Stromal cell of bone marrow (primary cell): ENCODE measurements at regions not wholly inside any gene's neighbourhood (a gene's known extent, or its start where the extent isn't known, plus 50 kb on each side); places are given as distances from the start of the nearest gene placed in this dataset.

Source experiments
- DNase-seq: peaks from one replicate; pipeline ENCODE4 v3.0.0-alpha.2; 2012; ENCODE audit warnings: low read depth

DNA sequence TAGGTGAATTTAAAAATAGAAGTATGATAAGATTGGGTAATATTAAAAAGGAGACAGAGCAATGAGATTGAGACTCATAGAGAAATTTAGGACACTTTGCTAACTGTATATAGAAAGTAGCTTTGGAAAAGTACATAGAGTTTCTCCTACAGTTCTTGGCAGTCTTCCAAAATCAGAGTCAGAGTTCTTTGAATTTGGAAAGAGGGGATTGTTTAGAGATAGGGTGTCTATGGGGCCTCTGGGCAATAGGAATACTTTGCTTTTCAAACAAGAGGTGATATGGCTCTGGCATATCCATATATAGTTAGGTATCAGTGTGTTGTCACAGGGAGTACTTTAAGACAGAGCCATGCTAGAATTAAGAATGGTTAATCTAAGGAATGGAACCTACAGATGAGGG is 477.1 kb upstream of the KCNMB2 start:
- no peak for DNase-seq

GRCh38 chr3:178059836-178060235 is 476.4 kb upstream of the KCNMB2 start:
- DNase-seq, result no peak

DNA sequence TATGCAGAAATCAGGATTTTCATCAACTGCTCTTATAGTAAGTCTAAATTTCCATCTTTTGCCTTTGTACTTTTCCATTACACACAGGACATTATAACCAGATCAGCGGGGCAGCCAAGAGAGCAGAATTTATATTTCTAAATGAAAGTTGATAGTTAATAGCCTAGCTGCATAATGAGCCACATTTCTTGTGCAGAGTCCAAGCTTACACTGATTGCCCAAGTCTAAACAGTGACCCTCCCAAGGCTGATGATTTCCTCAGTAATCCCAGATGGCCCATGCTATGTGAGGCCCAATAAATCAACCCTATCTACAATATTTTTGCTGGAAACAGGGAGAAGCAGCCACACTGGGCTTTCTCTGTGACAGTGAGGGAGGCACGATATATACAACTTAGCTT is 475.8 kb upstream of the KCNMB2 start:
- DNase-seq, result peak; percentile 71

- no peak for DNase-seq
Measured at GRCh38 chr3:178062126-178062525, 474.1 kb upstream of the KCNMB2 start.

DNA sequence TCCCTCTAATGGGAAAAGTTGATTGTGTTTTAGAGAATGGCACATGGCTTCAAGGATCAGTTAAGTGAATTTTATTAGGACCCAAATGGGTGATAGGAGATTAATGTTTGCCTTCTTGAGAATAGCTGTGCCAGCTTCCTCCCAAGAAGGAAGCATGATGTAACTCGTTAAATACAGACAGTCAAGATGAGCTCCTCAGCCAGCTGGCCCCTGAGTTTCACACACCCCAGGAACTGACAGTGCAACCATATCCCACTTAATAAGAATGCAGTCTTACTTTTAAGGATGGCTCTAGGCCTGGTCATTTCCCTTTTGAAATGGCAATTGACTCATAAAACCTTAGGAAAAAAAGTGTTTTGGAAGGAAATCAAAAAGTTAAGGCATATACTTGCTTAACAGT is 472.8 kb upstream of the KCNMB2 start:
- DNase-seq, result no peak

DNA sequence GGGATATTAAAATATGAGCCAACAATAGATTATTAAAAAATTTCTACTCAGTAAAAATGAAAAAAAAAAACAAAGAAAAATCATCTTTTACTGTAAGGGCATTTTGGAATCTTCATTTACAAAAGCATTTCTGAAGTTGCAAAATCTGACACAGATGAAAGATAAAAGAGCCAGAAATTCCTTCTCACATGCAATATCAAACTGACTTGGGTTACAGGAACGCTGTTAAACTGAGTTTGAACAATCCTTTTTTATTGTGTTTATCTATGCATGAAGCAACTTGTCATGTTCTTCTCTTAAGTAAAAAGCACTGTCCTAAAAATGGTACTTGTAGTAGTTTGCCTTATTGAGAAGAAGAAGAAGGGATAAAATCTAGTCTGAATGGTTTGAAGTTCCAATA is 468.5 kb upstream of the KCNMB2 start:
- DNase-seq, result no peak

DNA sequence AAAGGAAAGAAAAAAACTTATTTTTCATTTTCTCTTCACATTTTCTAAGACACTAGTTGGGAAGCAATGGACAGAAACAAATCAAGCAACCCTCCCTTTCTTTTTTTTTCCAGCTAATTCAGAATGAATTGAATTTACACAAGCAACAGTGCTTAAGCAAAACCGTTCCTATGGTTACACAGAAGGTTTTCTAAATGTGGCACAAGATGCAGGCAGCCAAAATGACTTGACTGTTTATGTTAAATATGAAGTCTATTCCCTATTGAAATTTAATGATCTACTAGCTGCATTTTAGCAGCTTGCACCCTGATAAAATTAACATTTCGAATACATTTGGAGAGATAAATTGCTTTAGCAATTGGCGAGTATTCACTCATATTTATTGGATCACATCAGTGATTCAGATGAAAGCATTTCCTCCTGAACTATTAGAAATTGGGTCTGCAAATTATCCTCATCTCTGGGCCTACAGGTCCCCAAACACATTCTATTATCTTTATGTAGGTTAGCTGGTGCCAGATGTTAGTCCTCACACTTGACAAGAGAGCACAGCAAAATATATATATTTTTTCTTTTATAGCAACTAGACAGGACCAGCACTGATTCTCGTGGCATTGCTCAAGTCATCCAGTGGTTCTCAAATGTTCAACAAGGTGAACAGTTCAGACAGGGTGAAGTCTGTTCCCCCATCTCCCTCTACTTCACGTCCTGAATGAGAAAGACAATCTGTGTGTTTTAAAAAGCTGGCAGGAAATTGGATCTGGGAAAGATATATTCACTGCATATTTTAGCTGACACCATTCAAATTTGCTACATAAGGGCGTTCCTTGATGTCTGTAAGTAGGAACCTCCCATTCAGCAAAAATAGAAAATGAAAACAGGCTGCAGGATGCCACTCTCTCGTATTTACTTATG is 463.6 kb upstream of the KCNMB2 start:
- no peak for DNase-seq

DNA sequence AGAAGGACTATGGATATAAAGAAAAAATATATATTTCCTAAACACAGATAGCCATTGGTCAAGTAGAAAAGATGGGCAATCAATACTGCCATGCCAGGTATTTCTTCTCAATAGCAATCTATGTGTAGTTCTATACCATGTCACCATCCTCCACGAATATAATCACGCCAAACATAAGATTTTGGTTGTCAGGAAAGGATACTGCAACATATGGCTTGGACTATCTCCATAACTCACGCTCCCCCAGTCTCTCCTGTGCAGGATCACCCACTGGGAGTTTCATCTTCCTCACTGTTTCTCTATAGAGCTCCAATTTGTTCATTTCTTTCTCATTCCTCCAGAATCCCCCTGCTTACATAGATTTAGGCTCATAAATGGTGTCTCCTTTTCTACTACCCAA is 462.9 kb upstream of the KCNMB2 start:
- DNase-seq, result no peak

DNA sequence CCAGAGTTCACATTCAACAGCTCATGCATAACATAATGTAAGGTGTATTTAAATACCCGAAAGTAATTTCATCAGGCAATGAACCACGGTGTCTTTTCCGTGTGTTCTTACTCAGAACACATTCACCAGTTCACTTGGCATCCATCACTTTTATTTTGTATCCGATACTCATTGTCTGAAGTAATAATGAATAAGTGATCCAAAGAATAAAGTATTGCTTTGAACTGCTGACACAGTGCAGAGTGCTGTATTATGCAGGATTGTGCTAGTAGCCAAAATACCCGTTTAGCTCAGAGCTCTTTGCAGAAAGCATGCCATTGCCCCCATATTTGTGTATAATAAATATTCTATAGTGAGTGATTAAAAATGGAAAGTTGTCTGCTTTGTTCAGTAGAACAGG is 460.9 kb upstream of the KCNMB2 start:
- DNase-seq, result no peak

DNA sequence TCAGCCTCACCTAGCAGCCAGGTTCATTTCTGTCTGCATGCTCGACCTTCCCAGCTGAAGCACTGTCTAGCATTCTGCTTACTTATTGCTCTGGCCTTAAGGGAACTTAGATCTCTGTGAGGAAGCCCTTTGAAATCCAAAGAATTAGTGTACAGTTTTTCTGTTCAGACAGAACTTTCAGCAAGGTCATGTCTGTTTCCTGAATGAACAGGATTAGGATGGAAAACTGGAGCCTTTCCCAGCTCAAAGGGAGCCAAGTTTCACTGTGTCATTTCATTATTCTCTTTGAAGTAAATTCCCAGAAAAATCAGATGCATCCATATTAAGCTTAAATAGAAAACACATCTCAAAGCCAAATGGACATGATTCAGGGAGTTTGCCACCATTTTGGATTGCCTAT is 457.3 kb upstream of the KCNMB2 start:
- DNase-seq, result peak; percentile 60

GRCh38 chr3:178079966-178080365 is 456.3 kb upstream of the KCNMB2 start:
- no peak for DNase-seq

- DNase-seq, result no peak
Measured at GRCh38 chr3:178082326-178082906, 453.8 kb upstream of the KCNMB2 start.

- DNase-seq, result no peak
Measured at GRCh38 chr3:178083906-178084866, 452.1 kb upstream of the KCNMB2 start.

GRCh38 chr3:178084938-178085816 is 451.1 kb upstream of the KCNMB2 start:
- DNase-seq, result peak; percentile 72

- DNase-seq, result no peak
Measured at GRCh38 chr3:178085817-178086123, 450.5 kb upstream of the KCNMB2 start.

DNA sequence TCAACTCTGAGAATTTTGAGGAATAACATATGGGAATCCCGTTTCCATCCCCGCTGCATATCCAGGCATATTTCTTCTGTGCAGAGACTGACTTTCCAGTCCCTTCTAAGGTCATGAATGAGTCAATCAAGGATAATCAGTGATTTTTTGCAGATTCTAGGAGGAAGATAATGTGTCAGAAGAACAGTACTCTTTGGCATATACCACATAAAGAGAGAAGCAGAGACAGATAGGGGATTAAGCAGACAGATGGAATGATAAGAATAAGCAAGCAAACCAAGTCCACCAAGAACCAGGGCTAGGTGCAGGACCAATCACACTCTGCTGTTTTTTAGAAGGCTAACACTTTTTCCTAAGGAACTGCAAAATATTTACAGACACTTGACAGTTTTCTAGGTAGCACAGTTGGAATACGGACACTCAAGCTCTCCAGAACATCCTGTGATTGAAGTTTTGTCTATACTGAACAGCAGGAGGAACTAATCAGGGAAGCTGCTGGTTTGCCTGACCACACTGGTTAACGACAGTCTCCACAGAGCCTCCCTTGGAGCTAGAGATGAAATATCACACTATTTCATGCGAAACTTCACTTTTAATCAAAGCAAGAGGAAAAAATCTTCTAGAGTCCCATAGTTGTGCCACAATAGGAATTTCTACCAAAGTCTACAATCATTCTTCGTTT is 450.0 kb upstream of the KCNMB2 start:
- DNase-seq, result no peak

- no peak for DNase-seq
Measured at GRCh38 chr3:178087376-178087775, 448.9 kb upstream of the KCNMB2 start.

GRCh38 chr3:178088963-178089362 is 447.3 kb upstream of the KCNMB2 start:
- no peak for DNase-seq

DNA sequence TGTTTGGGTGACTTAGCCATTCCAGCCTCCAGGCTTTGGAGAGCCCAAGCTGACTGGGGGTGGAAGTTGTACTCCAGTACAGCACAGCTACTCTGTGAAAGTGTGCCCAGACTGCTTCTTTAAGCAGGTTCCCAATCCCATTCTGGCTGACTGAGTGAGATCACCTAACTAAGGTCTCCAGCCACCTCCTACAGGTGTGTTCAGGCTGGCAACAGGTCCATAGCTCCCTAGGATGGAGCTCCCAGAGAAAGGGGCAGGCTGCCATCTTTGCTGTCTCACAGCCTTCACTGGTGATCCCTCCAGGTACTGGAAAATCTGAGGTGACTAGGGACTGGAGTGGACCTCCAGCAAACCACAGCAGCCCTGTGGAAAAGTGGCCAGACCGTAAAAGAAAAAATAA is 445.3 kb upstream of the KCNMB2 start:
- DNase-seq, result no peak

- DNase-seq, result no peak
Measured at GRCh38 chr3:178095522-178095921, 440.7 kb upstream of the KCNMB2 start.

- no peak for DNase-seq
Measured at GRCh38 chr3:178096955-178097354, 439.3 kb upstream of the KCNMB2 start.
